ENCODE measurements at regions not wholly inside any gene's neighbourhood (a gene's known extent, or its start where the extent isn't known, plus 50 kb on each side); places are given as distances from the start of the nearest gene placed in this dataset.

GRCh38 chr14:34029921-34030334, 79.1 kb upstream of the EGLN3 start:
- TF ChIP-seq CTCF (IDR thresholded peaks at IDR 0.05; ENCODE audit: low read depth, low read length, poor library complexity, severe bottlenecking) = no peak
- no peak for TF ChIP-seq EZH2phosphoT487 (IDR thresholded peaks at IDR 0.05; ENCODE audit: borderline replicate concordance, low read length)
